ENCODE measurements at regions not wholly inside any gene's neighbourhood (a gene's known extent, or its start where the extent isn't known, plus 50 kb on each side); places are given as distances from the start of the nearest gene placed in this dataset.
A peak's percentile ranks its signal among the peaks of the same experiment; 100 is the strongest.

GRCh38 chr5:158397278-158397677 is 538.3 kb upstream of the CLINT1 start:
- no peak for DNase-seq

- DNase-seq: no peak
Observed at GRCh38 chr5:158394102-158394501, 535.2 kb upstream of the CLINT1 start.

GRCh38 chr5:158393457-158393856 is 534.5 kb upstream of the CLINT1 start:
- no peak for DNase-seq

DNA sequence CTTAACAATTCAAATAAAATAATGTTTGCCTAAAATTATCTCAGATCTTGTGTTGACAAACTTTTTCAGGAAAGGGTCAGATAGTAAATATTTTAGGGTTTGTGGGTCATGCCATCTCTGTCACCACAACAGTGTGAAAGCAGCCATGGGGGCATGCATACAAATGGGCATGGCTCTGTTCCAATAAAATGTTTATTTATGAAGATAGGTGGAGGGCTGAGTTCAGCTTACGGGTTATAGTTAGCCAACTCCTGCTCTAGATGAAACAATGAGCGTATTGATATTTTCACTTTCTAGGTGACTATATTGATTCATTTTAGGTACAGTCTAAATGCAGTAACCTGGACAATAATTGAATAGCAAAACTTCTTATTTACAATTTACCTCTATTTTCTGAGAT is 533.8 kb upstream of the CLINT1 start:
- DNase-seq: no peak

DNA sequence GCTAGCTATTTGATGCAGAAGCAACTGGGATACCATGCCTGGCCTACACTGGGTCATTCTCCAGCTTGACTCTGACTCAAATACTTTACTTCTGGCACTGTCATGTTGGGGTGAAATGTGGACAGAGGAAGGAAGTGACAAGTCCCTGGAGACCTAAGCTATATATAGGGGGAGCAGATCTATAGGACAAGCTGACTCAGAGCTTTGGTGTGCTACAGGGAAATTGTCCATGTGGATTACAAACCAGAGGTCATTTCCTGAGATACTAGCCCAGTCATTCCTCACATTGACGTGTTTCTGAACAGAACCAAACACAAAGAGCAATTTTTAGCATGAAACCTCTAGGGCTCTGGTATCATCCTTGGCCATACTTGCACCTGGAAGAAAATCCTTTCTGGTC is 531.6 kb upstream of the CLINT1 start:
- DNase-seq: no peak

GRCh38 chr5:158389786-158390185 is 530.8 kb upstream of the CLINT1 start:
- no peak for DNase-seq

- DNase-seq: no peak
Observed at GRCh38 chr5:158388021-158388420, 529.1 kb upstream of the CLINT1 start.

DNA sequence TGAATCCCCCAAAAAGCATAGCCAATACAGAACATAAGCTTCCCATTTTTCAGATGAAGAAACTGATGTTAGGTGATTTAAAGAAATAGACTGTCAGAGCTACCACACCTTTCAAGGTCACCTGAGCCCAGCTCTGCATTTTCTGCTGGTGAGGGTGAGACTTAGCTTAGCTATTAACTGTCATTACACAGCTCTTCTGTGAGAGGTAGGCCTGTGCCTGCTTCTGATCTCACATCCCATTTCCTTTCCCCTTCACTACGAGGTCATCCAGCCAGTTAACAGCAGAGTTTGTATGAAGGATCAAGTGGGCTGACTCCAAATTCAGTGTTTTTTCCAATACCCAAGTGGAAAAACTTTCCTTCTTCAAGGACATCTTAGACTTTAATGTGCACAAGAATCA is 528.6 kb upstream of the CLINT1 start:
- DNase-seq: no peak

DNA sequence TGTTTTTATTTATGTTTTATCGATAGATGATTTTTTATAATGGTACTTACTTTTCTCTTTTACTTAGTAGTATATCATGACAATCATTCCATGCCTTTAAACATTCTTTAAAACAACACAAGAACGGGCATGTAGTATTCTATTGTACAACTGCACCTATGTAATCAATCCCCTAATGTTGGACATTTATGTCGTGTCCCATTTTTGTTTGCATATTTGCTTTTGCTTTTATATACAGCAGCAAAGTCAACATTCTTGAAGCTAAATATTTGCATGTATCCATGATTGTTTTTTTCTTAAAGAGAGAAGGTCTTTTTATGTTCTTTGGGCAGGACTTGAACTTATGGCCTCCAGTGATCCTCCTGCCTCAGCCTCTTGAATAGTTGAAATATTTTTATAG is 527.0 kb upstream of the CLINT1 start:
- no peak for DNase-seq

- DNase-seq: no peak
Observed at GRCh38 chr5:158384535-158385481, 525.9 kb upstream of the CLINT1 start.

GRCh38 chr5:158383486-158383885 is 524.5 kb upstream of the CLINT1 start:
- DNase-seq: no peak

- no peak for DNase-seq
Observed at GRCh38 chr5:158382473-158382872, 523.5 kb upstream of the CLINT1 start.

DNA sequence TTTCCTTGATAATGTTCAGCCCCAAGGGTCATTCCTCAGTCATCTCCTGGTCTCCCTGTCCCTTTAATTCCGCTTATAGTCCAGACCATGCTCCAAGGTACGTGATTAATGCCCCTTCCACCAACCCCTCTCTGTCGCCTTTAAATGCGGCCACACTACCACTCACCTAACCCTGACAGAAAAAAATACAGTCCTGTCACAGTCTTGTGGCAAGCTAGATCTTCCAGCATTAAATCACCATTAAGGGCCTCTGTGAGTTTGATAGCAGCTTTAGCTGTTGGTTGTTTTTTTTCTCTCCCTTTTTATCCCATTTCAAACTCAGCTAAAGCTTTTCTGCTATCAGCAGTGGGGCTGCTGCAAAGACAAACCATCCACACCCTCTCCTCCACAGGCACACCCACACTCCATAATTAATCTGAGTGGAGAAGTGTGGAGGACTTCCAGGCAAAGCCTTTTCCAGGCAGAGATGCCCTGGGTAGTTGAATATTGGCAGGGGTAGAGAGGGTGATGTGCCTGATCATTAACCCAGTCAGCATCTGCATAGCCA is 522.7 kb upstream of the CLINT1 start:
- peak; percentile 6 for DNase-seq

- no peak for DNase-seq
Observed at GRCh38 chr5:158380661-158381060, 521.7 kb upstream of the CLINT1 start.

DNA sequence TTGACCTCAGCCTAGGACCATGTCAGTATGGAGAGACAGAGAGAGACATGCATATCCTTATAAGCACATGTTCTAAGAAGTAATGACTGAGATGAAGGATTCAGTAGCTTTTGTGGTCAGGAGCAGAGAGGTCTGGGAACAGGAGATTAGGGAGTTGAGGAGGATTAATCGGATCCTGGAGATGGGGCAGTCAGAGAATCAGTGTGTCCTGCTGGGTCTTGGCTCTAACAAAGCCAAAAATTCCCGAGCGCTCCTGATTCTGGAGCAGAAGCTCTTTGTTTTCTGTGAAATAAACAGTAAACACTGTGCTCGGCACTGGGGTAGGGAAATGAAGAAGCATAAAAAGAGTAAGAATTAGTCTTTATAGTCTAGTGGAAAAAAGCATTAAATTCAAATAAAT is 520.0 kb upstream of the CLINT1 start:
- DNase-seq: no peak

GRCh38 chr5:158376679-158377078 is 517.7 kb upstream of the CLINT1 start:
- no peak for DNase-seq

DNA sequence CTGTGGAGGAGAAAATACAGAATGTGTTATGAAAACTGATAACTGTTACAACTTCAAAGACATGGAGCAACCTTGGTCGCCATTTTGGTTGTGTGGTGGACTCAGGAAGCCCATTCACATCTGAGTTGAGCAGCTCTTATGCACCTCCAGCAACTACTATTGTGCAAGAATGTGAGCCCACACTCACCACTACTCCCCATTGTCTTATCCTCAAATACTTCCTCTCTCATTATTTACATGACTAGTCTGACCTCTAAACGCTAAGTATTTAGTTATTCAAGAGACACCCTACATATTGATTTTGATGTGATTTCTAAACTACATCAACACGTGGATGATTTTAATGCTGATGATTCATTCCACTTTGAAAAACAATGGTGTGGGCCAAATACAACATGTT is 516.6 kb upstream of the CLINT1 start:
- no peak for DNase-seq

GRCh38 chr5:158373608-158374395 is 514.9 kb upstream of the CLINT1 start:
- DNase-seq: no peak

GRCh38 chr5:158369241-158369640 is 510.3 kb upstream of the CLINT1 start:
- no peak for DNase-seq

GRCh38 chr5:158368686-158369085 is 509.7 kb upstream of the CLINT1 start:
- DNase-seq: no peak

DNA sequence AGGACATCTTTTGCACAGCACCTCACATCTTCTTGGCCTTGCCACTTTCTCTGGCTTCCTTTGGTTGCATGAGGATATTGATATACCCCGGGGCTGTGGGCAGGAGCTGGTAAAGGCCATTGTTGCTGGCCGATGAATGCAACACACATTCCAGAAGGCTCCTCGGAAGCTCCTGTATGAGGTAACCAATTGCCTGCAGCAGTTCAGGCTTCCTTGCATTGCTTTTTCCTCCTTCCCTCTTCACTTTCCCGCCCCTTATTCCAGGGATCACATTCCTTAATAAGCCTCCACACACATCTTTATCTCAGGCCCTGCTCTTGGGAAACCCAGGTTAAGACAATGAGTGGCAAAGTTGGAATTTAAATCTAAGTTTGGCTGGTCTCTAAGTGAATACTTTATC is 505.4 kb upstream of the CLINT1 start:
- no peak for DNase-seq

DNA sequence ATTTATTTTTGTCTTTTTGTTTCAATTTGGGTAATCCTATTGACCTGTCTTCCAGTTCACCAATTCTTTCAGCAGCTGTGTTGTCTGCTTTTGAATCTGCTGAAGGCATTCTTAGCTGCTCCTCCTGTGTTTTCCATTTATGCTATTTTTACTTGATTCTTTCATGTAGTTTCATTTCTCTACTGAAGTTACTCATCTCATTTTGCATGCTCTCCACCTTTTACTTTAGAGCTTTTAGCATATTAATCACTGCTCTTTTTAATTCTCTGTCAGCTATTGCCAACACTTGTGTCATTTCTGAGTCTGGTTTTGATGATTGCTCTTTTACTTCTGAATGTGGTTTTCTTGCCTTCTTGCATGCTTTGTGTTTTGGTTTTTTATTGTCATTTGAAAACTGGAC is 496.0 kb upstream of the CLINT1 start:
- DNase-seq: no peak

GRCh38 chr5:158351485-158352125 is 492.7 kb upstream of the CLINT1 start:
- no peak for DNase-seq
